Heart left ventricle (tissue), 16 donors: ENCODE measurements at regions not wholly inside any gene's neighbourhood (a gene's known extent, or its start where the extent isn't known, plus 50 kb on each side); places are given as distances from the start of the nearest gene placed in this dataset.

ENCODE experiments used
- ATAC-seq, 4 donors: fragments of 200-7000 bp; cut with Tn5 transposase; one replicate each; pipeline ENCODE4 v1.9.1; 2020 to 2022; ENCODE audit warnings: moderate library complexity in 4 of 4, mild to moderate bottlenecking in 3 of 4, moderate number of reproducible peaks in 1 of 4
- DNase-seq, 5 donors: peaks; one replicate each; pipeline ENCODE4 v3.0.0-alpha.2; 2020
- H3K27ac ChIP-seq, 12 donors: fragments of 200-600 bp; sonication (generic) in 4 of 12; one replicate each; pipeline versions ENCODE4 v1.5.0 to v1.8.0; 2016 to 2022; ENCODE audit warnings: mild to moderate bottlenecking in 2 of 12
- H3K27me3 ChIP-seq, 9 donors: fragments of 200-600 bp; sonication (generic) in 2 of 9; one replicate each; pipeline versions ENCODE4 v1.5.1 to v1.8.0; 2016 to 2022; ENCODE audit warnings: mild to moderate bottlenecking in 3 of 9
- H3K36me3 ChIP-seq, 9 donors: fragments of 200-600 bp; sonication (generic) in 2 of 9; one replicate each; pipeline versions ENCODE4 v1.5.0 to v1.8.0; 2018 to 2022; ENCODE audit warnings: mild to moderate bottlenecking in 2 of 9
- H3K4me1 ChIP-seq, 12 donors: fragments of 200-600 bp; sonication (generic) in 4 of 12; one replicate each; pipeline versions ENCODE4 v1.5.0 to v1.8.0; 2016 to 2022; ENCODE audit warnings: mild to moderate bottlenecking in 3 of 12
- H3K4me3 ChIP-seq, 12 donors: fragments of 200-600 bp; sonication (generic) in 4 of 12; one replicate each; pipeline versions ENCODE4 v1.5.0 to v1.8.0; 2017 to 2022; ENCODE audit warnings: mild to moderate bottlenecking in 9 of 12, moderate library complexity in 4 of 12
- H3K9me3 ChIP-seq, 12 donors: fragments of 200-600 bp; sonication (generic) in 4 of 12; one replicate each; pipeline versions ENCODE4 v1.5.0 to v1.8.0; 2016 to 2022; ENCODE audit warnings: mild to moderate bottlenecking in 1 of 12
- CTCF ChIP-seq, 12 donors: fragments of 200-600 bp; sonication (generic) in 4 of 12; IDR thresholded peaks; one replicate each; pipeline versions ENCODE4 v1.5.0 to v1.8.0; 2018 to 2022; ENCODE audit warnings: antibody characterized with exemption in 12 of 12, mild to moderate bottlenecking in 5 of 12
- POLR2A ChIP-seq, 2 donors: fragments of 450-650 bp; IDR thresholded peaks; one replicate each; pipeline ENCODE4 v1.6.1; 2017; ENCODE audit warnings: antibody characterized with exemption in 2 of 2, mild to moderate bottlenecking in 2 of 2, moderate library complexity in 2 of 2
- WGBS, 4 donors: extraction: QIAGEN DNeasy Blood & Tissue Kit in 2 of 4; methylation state at CpG; one replicate each; pipeline versions ENCODE4 v1.1.5 to v1.1.7; 2013 to 2018; 5-methylcytosine and 5-hydroxymethylcytosine counted together
- intact Hi-C, 10 donors: fragments of 100-400 bp; cut with DNase I; formaldehyde crosslinking; loops; one replicate each; pipeline versions ENCODE4 v1.11.1 to v1.14.2; 2022
- donor health status: ischemic (EF 13 %, LVEDD 7.1; RV severe dilation, severe dysfunction).
- donor health status: healthy with polysubstance abuse.
- donor health status: DM: no; HTN: yes; CAD: no.
- donor health status: DM: no; HTN: no; CAD: no.
- donor health status: ischemic (EF 25% LVEDD 6.9; RV normal size, moderate dysfunction).
- donor health status: ischemic (EF 25% LVEDD 5.7; RV mildly dilated, moderate dysfunction).
- donor health status: healthy.
- donor health status: DM: yes; HTN: yes; CAD: no.
- donor health status: ischemic (EF 35%, LVEDD 5.7; RV mildly dilated, moderate dysfunction).
- donor health status: nonischemic (EF 11% LVEDD 7.7; RV severe dilation, severe dysfunction).
- donor health status: DM: yes; HTN: yes; CAD: no.
- donor health status: PGD.
- donor health status: ischemic (EF 29% LVEDD 5.4; RV normal size, mild dysfunction).
- donor health status: nonischemic (EF 23%, LVEDD 6.1; RV moderate dilation, normal function).

GRCh38 chr1:190808035-190808434, 330.4 kb upstream of the BRINP3 start:
- Histone ChIP-seq H3K36me3 (no peaks in the 10 kb centered on the region), H3K9me3 (peaks cover 0 to 14% (median 0%) of the 10 kb centered on the region in 12 donors), H3K4me1 (no peaks in the 10 kb centered on the region), H3K27ac (no peak overlapping the region), H3K27me3 (no peaks in the 10 kb centered on the region), H3K4me3 (no peak overlapping the region)
- TF ChIP-seq CTCF (IDR thresholded peaks at IDR 0.05): no peak
- no peak for TF ChIP-seq POLR2A (IDR thresholded peaks at IDR 0.05)
- intact Hi-C loops: no loop called here
- DNase-seq (no peak), ATAC-seq (no peak)
- 50 to 58% (median 54%) methylated on average over 3 of the region's 3 CpGs for WGBS, 4 donors

- TF ChIP-seq POLR2A (IDR thresholded peaks at IDR 0.05) (no peak), CTCF (IDR thresholded peaks at IDR 0.05) (no peak)
- DNase-seq: no peak
- H3K27ac ChIP-seq: no peak overlapping the region
- no peaks in the 10 kb centered on the region for H3K4me1 ChIP-seq
- peaks cover 0 to 14% (median 0%) of the 10 kb centered on the region in 12 donors for H3K9me3 ChIP-seq
- H3K27me3 ChIP-seq: no peaks in the 10 kb centered on the region
- H3K36me3 ChIP-seq: no peaks in the 10 kb centered on the region
- 71 to 92% (median 77%) methylated on average over 1 to 3 of the region's 3 CpGs for WGBS, 4 donors
- intact Hi-C loops: no loop called here
- H3K4me3 ChIP-seq: no peak overlapping the region
- no peak for ATAC-seq
These were observed 331.6 kb upstream of the BRINP3 start for GRCh38 chr1:190809312-190809711.

- Histone ChIP-seq H3K27me3 (no peaks in the 10 kb centered on the region), H3K9me3 (peaks cover 0 to 21% (median 2%) of the 10 kb centered on the region in 12 donors), H3K27ac (no peak overlapping the region), H3K36me3 (no peaks in the 10 kb centered on the region), H3K4me3 (no peak overlapping the region), H3K4me1 (no peaks in the 10 kb centered on the region)
- ATAC-seq (no peak), DNase-seq (no peak)
- TF ChIP-seq CTCF (IDR thresholded peaks at IDR 0.05) (no peak), POLR2A (IDR thresholded peaks at IDR 0.05) (no peak)
- intact Hi-C loops: no loop called here
- WGBS, 4 donors: 75 to 89% (median 84%) methylated on average over 2 of the region's 2 CpGs
These were observed 335.3 kb upstream of the BRINP3 start for GRCh38 chr1:190812996-190813395.

- H3K4me3 ChIP-seq: no peak overlapping the region
- no peak for DNase-seq
- no peak overlapping the region for H3K27ac ChIP-seq
- TF ChIP-seq POLR2A (IDR thresholded peaks at IDR 0.05) (no peak), CTCF (IDR thresholded peaks at IDR 0.05) (no peak)
- no peak for ATAC-seq
- no peaks in the 10 kb centered on the region for H3K4me1 ChIP-seq
- intact Hi-C loops: no loop called here
- H3K36me3 ChIP-seq: no peaks in the 10 kb centered on the region
- no peaks in the 10 kb centered on the region for H3K27me3 ChIP-seq
- peaks cover 0 to 9% (median 0%) of the 10 kb centered on the region in 12 donors for H3K9me3 ChIP-seq
These were observed 354.8 kb upstream of the BRINP3 start for GRCh38 chr1:190832511-190832910.
